GM18868 (cell line): ENCODE measurements at regions not wholly inside any gene's neighbourhood (a gene's known extent, or its start where the extent isn't known, plus 50 kb on each side); places are given as distances from the start of the nearest gene placed in this dataset.
"Not testable (repeated sequence)": the region's sequence is repeated elsewhere in the genome, so short reads cannot be mapped to it uniquely, and the experiment has no call there.

ENCODE experiments used
- ATAC-seq: cut with Tn5 transposase; IDR thresholded peaks from one replicate; pipeline ENCODE4 v1.9.1; 2021; ENCODE audit warnings: mild to moderate bottlenecking, moderate library complexity; ENCODE audit not compliant: unreplicated experiment

DNA sequence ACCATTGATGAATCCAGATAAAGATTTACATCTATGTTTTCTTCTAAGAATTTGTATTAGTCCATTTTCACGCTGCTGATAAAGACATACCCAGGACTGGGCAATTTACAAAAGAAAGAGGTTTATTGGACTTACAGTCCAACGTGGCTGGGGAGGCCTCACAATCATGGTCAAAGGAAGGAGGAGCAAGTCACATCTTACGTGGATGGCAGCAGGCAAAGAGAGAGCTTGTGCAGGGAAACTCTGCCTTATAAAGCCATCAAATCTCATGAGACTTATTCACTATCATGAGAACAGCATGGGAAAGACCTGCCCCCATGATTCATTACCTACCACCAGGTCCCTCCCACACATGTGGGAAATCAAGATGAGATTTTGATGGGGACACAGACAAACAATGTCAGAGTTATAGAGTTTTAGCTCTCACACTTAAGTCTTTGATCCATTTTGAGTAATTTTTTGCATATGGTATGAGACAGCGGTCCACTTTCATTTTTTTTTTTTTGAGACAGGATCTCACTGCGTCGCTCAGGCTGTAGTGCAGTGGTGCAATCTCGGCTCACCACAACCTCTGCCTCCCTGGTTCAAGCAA lies 53.5 kb upstream of the JADE2 start:
- ATAC-seq, result not testable (repeated sequence)

DNA sequence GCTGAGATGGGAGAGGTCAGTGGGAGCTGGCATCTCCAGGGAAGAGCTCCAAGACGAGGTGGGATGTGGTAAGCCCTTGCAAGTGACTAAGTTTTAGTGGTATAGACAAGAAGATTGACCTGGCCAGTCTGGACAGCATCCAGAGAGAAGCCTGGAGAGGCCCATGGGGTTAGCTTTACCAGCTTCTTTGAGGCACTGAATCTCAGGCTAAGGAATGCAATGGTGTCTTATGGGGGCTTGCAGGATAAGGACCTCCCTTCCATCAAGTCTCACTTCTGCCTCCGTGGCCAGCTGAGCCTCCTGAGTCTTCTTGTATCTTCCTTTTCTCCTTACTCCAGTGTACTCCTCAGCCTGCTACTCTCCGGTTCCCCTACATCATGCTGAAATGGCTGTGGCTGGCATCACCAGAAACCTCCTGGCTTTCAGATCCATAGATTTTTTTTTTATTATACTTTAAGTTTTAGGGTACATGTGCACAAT lies 56.5 kb upstream of the JADE2 start:
- no peak for ATAC-seq

DNA sequence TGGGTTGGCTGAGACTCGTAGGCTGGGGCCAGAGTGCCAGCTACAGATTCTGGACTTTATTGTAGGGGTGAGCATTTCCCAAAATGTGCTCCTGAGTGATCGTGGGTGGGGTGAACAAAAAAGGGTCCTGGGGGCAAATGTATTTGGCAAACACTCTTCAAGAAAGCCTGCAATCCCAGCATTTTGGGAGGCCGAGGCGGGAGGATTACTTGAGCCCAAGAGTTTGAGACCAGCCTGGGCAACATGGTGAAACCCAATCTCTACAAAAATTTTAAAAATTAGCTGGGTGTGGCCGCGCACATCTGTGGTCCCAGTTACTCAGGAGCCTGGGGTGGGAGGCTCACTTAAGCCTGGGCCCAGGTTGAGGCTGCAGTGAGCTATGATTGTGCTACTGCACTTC lies 55.5 kb upstream of the CDKN2AIPNL start:
- ATAC-seq, result no peak

DNA sequence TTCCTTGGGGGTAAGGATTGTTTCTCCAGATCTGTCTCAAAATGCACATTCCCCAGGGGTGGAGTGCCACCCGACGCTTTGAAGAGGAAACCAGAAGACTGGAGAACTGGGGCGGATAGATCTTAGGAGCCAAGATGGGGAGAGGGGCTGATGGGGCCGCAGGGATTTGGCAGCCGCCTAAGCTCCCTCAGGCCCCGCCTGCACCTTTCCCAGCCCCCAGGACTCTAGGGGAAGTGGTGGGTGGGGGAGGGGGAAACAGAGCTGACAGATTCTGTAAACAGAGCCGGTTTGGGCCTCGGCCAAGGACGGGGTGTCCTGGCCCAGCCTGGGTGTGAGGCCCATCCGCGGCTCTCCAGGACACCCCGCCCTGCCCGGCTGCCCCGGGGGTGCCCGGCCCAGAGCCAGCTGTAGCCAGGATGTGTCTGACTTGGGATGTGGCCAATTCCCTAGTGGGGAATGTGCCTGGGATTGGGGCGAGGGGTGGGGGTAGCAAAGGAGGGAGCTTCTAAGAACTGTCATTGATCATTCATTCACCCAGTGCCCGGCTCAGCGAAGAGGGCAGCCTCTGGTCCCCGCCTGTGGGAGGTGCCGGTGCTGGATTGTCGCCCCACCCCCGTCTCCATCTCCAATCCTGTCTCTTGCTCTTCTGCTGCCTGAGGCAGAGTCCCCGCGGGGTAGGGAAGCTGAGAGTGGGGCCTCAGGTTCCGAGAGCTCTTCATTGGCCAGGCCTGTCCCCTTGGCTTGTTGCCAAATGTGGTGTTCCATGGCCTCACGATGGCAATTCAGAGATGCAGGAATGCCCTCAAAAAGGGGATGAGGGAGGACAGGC lies 54.8 kb upstream of the CDKN2AIPNL start:
- peak; percentile 44 for ATAC-seq

DNA sequence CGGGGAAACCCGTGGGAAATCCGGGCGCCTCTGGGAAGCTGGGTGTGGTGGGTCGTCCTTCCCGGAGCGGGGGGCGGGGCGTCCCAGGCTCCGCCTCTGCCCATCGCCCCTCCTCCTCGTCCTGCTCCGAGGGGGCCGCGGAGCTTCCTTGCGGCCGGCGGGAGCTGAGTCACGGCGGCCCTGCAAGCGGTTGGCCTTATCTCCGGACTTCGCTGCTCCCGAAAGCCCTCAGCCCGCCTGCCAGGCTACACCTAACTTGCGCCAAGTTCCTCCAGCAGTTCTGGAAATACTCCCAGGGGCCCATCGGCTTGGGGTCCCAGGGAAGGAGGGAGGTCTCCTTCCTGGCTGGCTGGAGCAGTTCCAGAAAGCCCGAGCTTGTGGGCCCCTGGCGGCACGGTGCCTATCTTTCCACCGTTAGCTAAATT lies 54.1 kb upstream of the CDKN2AIPNL start:
- ATAC-seq, result peak; percentile 79

DNA sequence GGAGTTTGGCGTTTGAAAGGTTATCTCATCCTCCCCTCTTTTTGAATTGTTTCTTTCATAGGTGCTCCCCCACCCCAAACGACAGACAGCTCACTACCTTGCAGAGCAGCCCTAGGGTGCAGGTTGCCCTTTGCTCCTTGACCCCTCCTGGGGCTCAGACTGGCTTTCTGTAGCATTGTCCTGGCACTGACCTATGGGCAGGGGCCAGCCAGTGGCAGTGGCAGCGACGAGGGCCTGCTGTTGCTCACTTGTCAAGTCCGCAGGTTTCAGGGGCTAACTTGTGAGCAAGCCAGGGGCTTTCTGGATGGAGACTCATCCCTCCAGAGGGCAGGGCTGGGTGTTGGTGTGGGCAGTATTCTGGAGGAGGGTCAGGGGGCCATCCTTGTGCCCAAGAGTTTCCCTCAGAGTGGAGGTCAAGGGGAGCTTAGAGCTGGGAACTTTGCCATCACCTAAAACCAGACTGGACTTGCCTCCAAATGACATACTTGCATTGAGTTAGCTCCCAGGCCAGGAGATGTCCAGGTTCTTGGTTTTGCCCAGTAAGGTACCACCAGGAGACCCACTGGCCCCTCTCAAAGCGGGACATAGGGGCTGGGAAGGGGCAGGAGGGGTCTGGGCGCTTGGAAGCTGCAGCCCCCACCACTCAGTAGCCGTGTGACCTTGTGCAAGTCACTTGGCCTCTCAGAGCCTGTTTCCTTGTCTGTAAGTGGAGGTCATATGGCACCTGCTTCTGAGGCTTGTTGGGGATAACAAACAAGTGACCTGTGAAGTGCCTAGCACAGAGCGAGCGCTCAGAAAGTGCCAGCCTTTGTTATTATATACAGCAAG lies 53.5 kb upstream of the CDKN2AIPNL start:
- no peak for ATAC-seq

DNA sequence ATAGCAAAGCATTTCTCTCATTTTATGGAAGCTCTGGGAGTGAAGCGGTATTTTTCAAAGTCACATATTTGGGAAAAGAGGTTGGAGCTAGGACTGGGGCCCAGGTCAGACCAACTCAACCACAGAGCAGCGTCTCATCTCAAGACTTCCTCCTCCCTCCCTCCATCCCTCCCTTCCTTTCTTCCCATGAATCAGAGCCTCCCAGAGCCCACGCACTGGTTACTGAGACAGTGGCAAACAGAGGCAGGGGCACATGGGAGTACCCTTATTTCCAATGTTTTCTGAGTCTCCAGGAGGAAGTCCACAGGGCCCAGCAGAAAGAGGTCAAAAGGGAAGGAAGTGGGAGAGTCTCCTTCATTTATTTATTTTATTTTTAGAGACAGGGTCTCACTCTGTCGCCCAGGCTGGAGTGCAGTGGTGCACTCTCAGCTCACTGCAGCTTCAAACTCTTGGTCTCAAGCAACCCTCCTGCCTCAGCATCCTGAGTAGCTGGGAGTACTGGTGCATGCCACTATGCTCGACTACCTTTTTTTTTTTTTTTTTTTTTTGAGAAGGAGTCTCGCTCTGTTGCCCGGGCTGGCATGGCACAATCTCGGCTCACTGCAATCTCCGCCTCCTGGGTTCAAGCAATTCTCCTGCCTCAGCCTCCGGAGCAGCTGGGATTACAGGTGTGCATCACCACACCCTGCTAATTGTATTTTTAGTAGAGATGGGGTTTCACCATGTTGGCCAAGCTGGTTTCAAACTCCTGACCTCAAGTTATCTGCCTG lies 52.5 kb upstream of the CDKN2AIPNL start:
- no peak for ATAC-seq

DNA sequence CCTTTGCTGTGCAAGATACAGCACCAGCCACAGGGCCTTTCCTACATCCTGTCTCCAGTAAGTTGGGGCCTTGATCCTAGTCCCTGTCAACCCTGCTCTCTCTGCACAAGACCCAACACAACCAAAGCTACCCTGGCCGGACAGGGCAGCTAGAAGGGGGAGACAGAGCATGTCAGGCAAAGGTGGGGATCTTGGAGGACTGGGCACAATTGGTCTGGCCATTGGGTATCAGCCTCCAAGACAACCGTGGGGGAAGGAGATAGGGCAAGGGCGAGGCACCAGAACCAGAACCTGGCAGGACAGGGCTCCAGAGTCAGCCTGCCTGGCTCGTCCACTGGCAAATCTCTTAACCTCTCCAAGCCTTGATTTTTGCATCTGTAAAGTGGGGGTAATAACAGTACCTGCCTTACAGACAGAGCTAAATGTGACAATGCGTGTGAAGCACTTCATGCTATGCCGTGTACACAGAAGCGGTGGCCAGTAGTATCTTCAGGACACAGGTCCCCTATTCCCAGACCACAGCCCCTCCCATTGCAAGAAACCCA lies 51.6 kb upstream of the CDKN2AIPNL start:
- ATAC-seq, result no peak

DNA sequence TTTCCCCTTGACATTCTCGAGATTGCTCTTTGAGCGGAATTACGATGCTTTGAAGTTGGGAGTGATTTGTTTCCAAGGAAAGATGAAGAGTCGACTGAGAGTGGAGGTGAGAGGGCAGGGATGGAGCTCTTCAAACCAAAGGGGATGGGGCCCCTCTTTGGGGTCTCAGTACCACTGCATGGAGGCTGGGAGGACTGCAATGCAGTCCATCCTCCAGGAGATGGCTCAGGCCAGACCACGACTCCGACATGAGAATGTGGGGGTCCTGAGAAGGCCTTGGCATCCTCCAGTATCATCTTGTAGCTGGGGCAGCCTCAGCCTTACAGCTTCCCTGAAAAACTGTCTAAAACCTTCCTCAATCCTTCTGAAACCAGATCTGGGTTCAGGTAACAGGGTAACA lies 51.1 kb upstream of the CDKN2AIPNL start:
- no peak for ATAC-seq

DNA sequence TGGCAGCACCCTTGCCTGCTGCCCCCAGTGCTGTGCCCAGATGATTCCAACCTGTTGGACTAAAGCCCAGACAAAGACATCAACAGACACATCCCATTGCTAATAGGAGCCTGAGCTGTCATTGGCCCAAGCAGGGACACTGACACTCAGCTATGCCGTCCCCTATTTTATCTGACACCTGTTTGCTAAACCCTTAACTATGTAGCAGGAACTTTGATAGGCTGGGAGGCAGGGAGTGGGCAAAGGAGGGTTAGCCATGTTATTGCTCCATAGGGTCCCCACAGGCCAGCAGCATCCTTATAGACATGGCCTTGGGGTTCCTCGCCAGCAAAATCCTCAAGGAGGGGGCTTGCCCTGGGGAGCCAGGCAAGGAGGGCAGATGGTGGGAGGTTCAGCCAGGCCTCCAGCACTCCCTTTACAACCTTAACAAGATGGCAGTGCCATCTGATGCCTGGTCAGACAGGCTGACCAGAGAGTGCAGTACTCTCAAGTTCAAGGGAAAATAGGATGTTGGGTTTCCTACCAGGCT lies 50.4 kb upstream of the CDKN2AIPNL start:
- ATAC-seq, result no peak
